ENCODE measurements at regions not wholly inside any gene's neighbourhood (a gene's known extent, or its start where the extent isn't known, plus 50 kb on each side); places are given as distances from the start of the nearest gene placed in this dataset.

DNA sequence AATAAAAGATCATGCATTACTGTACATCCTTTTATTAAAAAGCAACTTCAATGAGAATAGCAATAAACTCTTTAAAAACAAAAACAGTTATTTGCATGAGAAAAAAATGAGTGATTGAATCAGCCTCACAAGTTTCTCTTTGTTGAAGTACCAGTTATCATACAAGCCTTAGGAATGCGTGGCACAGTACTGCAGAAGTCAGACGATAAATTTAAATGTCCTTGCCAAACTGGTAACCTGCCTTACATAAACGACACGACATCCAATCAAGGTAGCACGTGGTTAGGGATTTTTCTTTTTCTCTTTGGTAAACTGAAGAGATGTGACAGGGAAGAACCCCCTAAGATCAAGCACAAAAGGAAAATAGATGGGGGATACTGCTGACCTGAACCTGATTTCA is 251.0 kb downstream of the KLF12 start:
- Histone ChIP-seq H3K36me3 (ENCODE audit: control insufficient read depth, insufficient read depth, low read length) (no peaks in the 10 kb centered on the region), H3K4me1 (ENCODE audit: control insufficient read depth, insufficient read depth, low read length) (no peaks in the 10 kb centered on the region), H3K27ac (ENCODE audit: insufficient read depth, low read depth, low read length, poor library complexity, severe bottlenecking) (no peak overlapping the region), H3K4me3 (ENCODE audit: insufficient read depth, low read depth, low read length) (no peak overlapping the region), H3K27me3 (ENCODE audit: control insufficient read depth, insufficient read depth, low read length, poor library complexity, severe bottlenecking) (no peaks in the 10 kb centered on the region), H3K9me3 (ENCODE audit: control insufficient read depth, low read length) (no peaks in the 10 kb centered on the region)
- 88 to 91% methylated on average over 5 of the region's 5 CpGs for WGBS, 2 experiments

DNA sequence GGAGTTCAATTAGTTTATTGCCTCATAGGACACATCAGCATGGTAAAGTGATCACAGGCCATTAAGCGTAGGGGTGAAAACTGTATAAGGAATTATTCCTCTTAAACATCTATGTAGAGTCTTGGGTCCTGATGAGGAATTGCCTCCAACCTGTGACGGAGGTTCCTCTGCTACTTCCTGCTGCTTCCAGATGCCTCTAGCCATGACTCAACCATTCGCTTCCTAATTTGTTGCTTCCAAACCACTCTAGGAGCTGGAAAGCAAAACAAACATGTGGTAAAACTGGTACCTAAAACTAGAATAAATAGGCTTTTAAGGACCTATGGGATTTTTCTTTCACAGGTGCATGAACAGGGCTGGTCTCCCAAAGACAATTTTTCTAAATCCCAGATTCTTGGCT is 253.8 kb downstream of the KLF12 start:
- WGBS, 2 experiments = 87 to 91% methylated on average over 3 of the region's 3 CpGs
- H3K36me3 ChIP-seq (ENCODE audit: control insufficient read depth, insufficient read depth, low read length) = no peaks in the 10 kb centered on the region
- no peaks in the 10 kb centered on the region for H3K27me3 ChIP-seq (ENCODE audit: control insufficient read depth, insufficient read depth, low read length, poor library complexity, severe bottlenecking)

DNA sequence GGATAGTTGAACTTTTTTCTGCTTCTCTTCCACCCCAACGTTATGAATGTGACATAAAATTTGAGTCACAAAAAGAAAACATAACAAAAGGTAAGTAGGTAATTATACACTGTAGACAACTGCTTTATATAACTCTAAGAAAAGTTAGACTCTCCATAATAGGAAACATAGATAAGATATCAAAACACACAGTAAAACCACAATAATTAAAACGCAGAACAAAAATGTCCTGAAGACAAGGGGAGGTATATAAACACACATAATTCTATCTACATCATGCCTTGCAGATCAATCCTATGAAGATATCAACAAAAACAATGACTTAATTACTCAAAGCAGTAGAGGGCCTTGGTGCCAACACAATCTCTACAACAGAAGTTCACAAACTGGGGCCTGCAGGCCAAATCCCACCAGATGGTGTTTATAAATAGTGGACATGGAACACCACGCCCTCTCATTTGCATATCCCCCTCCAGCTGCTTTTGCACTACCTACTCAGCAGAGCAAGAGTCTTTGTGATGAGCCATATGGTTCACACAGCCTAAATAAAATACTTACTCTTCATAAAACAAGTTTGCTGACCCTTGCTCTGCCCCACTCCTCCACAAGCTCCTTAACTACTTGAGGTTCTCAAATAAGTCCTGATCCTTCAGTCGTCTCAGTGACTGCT is 254.7 kb downstream of the KLF12 start:
- H3K36me3 ChIP-seq (ENCODE audit: control insufficient read depth, insufficient read depth, low read length) = no peaks in the 10 kb centered on the region
- no peaks in the 10 kb centered on the region for H3K27me3 ChIP-seq (ENCODE audit: control insufficient read depth, insufficient read depth, low read length, poor library complexity, severe bottlenecking)
- no peak overlapping the region for H3K27ac ChIP-seq (ENCODE audit: insufficient read depth, low read depth, low read length, poor library complexity, severe bottlenecking)
- 64 to 81% methylated on average over 3 to 4 of the region's 4 CpGs for WGBS, 2 experiments
- H3K9me3 ChIP-seq (ENCODE audit: control insufficient read depth, low read length) = no peaks in the 10 kb centered on the region
- H3K4me1 ChIP-seq (ENCODE audit: control insufficient read depth, insufficient read depth, low read length) = no peaks in the 10 kb centered on the region
- H3K4me3 ChIP-seq (ENCODE audit: insufficient read depth, low read depth, low read length) = no peak overlapping the region

More for the DNA sequence above, 253.8 kb downstream of the KLF12 start:
- H3K9me3 ChIP-seq (ENCODE audit: control insufficient read depth, low read length) = no peaks in the 10 kb centered on the region
- H3K4me1 ChIP-seq (ENCODE audit: control insufficient read depth, insufficient read depth, low read length) = no peaks in the 10 kb centered on the region
- no peak overlapping the region for H3K27ac ChIP-seq (ENCODE audit: insufficient read depth, low read depth, low read length, poor library complexity, severe bottlenecking)
- no peak overlapping the region for H3K4me3 ChIP-seq (ENCODE audit: insufficient read depth, low read depth, low read length)

DNA sequence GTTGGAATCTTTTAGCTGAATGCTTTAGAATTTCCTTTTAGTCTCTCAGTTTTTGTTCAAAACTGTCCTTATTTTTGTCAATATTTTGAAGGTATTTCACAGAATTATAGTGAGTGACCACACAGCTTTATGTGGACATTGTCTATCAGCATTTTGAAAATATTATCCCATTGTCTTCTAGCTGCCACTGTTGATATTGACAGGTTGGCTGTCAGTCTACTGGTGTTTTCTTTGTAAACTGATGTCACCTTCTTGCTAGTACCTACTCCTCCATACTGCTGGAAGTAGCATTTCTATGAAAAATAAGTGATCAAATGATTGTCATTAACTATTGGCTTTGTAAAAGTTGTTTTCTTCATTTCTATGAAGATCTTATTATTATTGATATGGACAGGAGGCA is 256.8 kb downstream of the KLF12 start:
- H3K4me3 ChIP-seq (ENCODE audit: insufficient read depth, low read depth, low read length) = no peak overlapping the region
- no peaks in the 10 kb centered on the region for H3K9me3 ChIP-seq (ENCODE audit: control insufficient read depth, low read length)
- no peaks in the 10 kb centered on the region for H3K36me3 ChIP-seq (ENCODE audit: control insufficient read depth, insufficient read depth, low read length)
- no peak overlapping the region for H3K27ac ChIP-seq (ENCODE audit: insufficient read depth, low read depth, low read length, poor library complexity, severe bottlenecking)
- H3K27me3 ChIP-seq (ENCODE audit: control insufficient read depth, insufficient read depth, low read length, poor library complexity, severe bottlenecking) = no peaks in the 10 kb centered on the region
- no peaks in the 10 kb centered on the region for H3K4me1 ChIP-seq (ENCODE audit: control insufficient read depth, insufficient read depth, low read length)

DNA sequence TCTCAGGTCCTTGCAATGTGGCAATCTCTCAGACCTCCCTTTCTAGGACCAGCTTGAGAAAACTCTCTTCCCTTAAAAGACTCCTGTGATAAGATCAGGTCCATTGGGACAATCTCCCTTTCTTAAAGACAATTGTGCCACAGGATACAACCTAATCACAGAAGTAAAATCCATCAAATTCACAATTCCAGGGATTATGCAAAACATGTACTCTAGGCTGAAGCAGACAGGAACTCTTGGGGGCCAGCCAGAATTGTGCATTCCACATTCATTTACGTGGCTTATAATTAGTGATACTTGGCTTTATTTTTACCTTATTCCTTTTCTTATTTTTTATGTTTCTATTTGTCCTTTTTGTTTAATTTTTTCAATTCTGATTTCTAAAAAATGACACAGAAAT is 257.9 kb downstream of the KLF12 start:
- Histone ChIP-seq H3K27ac (ENCODE audit: insufficient read depth, low read depth, low read length, poor library complexity, severe bottlenecking) (no peak overlapping the region), H3K4me3 (ENCODE audit: insufficient read depth, low read depth, low read length) (no peak overlapping the region), H3K4me1 (ENCODE audit: control insufficient read depth, insufficient read depth, low read length) (no peaks in the 10 kb centered on the region), H3K27me3 (ENCODE audit: control insufficient read depth, insufficient read depth, low read length, poor library complexity, severe bottlenecking) (no peaks in the 10 kb centered on the region), H3K36me3 (ENCODE audit: control insufficient read depth, insufficient read depth, low read length) (no peaks in the 10 kb centered on the region), H3K9me3 (ENCODE audit: control insufficient read depth, low read length) (no peaks in the 10 kb centered on the region)
- no CpG with 5 or more reads among the region's 1 CpG for WGBS, 2 experiments

DNA sequence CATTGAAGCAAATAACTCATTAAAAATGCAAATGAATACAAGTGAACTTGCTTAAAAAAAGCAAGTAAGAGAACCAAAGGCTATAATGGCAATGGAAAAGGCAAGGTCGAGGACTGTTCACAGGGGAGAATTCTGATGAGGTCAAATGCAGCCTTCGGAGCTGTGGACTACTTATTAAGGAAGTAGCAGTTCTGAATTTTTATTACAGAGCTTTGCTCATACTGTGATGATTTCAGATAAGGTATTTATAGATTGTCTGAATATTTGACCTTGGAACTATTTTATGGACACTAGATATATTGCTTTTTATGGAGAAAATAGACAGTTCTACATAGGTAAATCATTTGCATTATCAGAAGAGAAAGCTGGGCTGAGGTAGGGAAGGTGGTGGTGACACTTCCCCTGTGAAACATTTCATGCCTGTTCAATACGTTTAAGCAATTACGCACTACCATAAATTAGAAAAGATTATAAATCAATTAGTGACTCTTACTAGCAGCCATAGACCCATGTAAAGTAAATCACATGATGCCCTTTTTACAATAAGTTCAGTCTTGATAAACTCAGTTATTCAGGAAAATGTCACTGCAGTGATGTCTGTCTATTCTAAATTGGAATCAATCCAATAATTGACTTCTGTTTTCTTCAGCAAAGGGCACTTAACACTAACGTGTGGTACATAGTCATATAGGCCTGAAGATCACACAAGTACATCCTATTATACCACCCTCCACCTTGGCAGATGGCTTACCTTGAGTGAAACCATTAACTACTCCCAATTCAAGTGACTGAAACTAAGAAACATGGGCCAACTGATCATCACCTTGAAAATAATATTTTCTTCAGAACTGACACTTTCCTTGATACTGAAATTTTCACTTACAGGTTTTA is 260.0 kb downstream of the KLF12 start:
- Histone ChIP-seq H3K4me1 (ENCODE audit: control insufficient read depth, insufficient read depth, low read length) (no peaks in the 10 kb centered on the region), H3K27ac (ENCODE audit: insufficient read depth, low read depth, low read length, poor library complexity, severe bottlenecking) (no peak overlapping the region), H3K27me3 (ENCODE audit: control insufficient read depth, insufficient read depth, low read length, poor library complexity, severe bottlenecking) (no peaks in the 10 kb centered on the region), H3K4me3 (ENCODE audit: insufficient read depth, low read depth, low read length) (no peak overlapping the region), H3K36me3 (ENCODE audit: control insufficient read depth, insufficient read depth, low read length) (no peaks in the 10 kb centered on the region), H3K9me3 (ENCODE audit: control insufficient read depth, low read length) (no peaks in the 10 kb centered on the region)
- 93 to 95% methylated on average over 5 of the region's 5 CpGs for WGBS, 2 experiments

DNA sequence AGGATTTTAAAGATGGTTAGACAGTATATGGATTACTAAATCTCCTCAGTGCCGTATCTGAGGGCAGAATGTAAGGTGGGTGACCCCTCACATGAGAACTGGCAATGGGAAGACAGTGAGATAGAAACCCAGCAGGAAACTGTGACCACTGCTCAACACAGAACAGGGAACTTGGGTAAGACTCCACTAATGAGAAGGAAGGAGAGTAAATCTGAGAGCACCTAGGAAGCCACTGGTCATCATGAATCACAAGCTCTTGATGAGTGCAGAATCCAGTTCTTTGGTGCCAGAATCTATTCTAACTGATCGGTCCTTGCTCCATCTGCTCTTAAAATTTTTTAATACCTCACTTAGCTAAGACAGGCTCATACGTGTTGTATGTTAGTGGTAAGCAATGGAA is 261.8 kb downstream of the KLF12 start:
- no peaks in the 10 kb centered on the region for H3K4me1 ChIP-seq (ENCODE audit: control insufficient read depth, insufficient read depth, low read length)
- no peak overlapping the region for H3K27ac ChIP-seq (ENCODE audit: insufficient read depth, low read depth, low read length, poor library complexity, severe bottlenecking)
- H3K36me3 ChIP-seq (ENCODE audit: control insufficient read depth, insufficient read depth, low read length) = no peaks in the 10 kb centered on the region
- H3K27me3 ChIP-seq (ENCODE audit: control insufficient read depth, insufficient read depth, low read length, poor library complexity, severe bottlenecking) = no peaks in the 10 kb centered on the region
- WGBS, 2 experiments = 55 to 97% methylated on average over 2 to 3 of the region's 3 CpGs
- no peaks in the 10 kb centered on the region for H3K9me3 ChIP-seq (ENCODE audit: control insufficient read depth, low read length)
- H3K4me3 ChIP-seq (ENCODE audit: insufficient read depth, low read depth, low read length) = no peak overlapping the region

DNA sequence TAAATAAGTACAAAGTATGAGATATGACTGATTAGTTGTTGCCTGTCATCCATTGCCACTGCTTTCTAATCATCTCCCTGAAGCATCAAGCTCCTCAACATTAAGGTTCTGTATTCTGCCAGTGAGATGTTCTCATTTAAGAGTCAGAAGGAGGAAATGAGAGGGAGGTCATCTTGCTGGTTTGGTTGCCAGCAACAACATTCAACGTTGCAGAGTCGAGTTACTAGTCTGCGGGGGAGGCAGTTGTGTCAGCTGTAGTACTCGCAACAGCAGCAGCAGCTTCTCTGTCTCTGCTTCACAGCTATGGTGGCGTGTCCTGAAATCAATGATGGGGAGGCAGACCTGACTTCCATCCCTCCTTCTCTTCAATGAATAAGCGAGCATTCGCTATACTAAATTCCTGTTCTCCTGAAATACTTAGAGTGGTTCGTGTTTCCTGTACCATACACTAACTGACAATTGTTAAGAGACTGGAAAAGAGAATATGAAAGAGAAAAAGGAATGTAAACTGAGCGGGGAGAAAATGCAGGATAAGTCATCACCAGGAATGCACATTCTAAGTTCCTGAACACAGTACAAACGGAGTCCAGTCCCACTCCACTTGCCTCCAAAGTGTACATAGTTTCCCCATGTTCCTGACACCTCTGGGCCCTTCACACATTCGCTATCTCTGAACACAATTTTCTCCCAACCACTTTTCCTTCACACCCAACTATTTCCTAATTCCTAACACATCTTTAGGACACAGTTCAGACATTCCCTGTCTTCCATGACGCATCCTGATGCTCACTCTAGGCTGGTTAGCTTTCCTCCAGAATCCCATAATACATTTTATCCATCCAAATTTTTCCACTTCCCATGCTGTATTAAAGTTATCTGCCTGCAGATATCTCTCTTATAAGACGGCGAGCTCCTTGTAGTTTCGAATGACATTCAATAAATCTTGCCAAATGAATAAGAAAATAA is 263.0 kb downstream of the KLF12 start:
- 83 to 85% methylated on average over 14 to 15 of the region's 15 CpGs for WGBS, 2 experiments
- no peaks in the 10 kb centered on the region for H3K36me3 ChIP-seq (ENCODE audit: control insufficient read depth, insufficient read depth, low read length)
- no peak overlapping the region for H3K27ac ChIP-seq (ENCODE audit: insufficient read depth, low read depth, low read length, poor library complexity, severe bottlenecking)
- no peak overlapping the region for H3K4me3 ChIP-seq (ENCODE audit: insufficient read depth, low read depth, low read length)
- no peaks in the 10 kb centered on the region for H3K4me1 ChIP-seq (ENCODE audit: control insufficient read depth, insufficient read depth, low read length)
- no peaks in the 10 kb centered on the region for H3K9me3 ChIP-seq (ENCODE audit: control insufficient read depth, low read length)
- no peaks in the 10 kb centered on the region for H3K27me3 ChIP-seq (ENCODE audit: control insufficient read depth, insufficient read depth, low read length, poor library complexity, severe bottlenecking)

DNA sequence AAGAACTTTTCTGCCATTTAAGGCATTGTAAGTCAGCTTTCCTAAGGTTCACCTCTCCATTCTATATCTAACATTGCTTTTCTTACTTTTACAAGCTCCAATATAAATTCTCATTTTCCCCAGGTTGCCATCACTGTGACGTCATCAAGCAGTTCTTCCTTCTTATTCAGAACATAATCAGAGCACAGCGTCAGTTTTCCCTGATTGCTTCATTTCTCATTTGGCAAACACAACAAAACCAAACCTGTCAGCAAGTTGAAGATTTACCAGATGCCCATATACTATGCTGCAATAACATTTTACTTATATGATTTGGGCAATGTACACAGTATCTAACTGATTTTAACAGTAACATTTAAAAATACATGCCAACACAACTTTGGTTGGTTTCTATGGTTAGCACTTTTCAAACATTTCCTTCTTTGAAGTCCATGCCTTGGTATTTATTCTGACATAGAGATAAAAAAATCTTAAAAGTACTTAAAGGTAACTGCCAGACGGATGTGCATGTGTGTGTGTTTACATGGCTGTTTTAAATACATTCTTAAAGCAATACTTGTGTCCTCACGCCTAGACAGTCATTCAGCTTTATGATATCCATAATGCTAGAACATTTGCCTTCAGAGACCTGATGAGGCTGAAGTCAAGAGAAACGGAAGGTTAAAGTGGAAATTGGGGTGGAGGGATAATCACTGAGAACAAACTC is 264.0 kb downstream of the KLF12 start:
- no peak overlapping the region for H3K27ac ChIP-seq (ENCODE audit: insufficient read depth, low read depth, low read length, poor library complexity, severe bottlenecking)
- no peaks in the 10 kb centered on the region for H3K27me3 ChIP-seq (ENCODE audit: control insufficient read depth, insufficient read depth, low read length, poor library complexity, severe bottlenecking)
- no peaks in the 10 kb centered on the region for H3K4me1 ChIP-seq (ENCODE audit: control insufficient read depth, insufficient read depth, low read length)
- H3K9me3 ChIP-seq (ENCODE audit: control insufficient read depth, low read length) = no peaks in the 10 kb centered on the region
- no peaks in the 10 kb centered on the region for H3K36me3 ChIP-seq (ENCODE audit: control insufficient read depth, insufficient read depth, low read length)
- H3K4me3 ChIP-seq (ENCODE audit: insufficient read depth, low read depth, low read length) = no peak overlapping the region
- 91 to 94% methylated on average over 3 to 5 of the region's 5 CpGs for WGBS, 2 experiments

Data from ectodermal cell (in vitro differentiated cells).